ENCODE measurements at regions not wholly inside any gene's neighbourhood (a gene's known extent, or its start where the extent isn't known, plus 50 kb on each side); places are given as distances from the start of the nearest gene placed in this dataset.

DNA sequence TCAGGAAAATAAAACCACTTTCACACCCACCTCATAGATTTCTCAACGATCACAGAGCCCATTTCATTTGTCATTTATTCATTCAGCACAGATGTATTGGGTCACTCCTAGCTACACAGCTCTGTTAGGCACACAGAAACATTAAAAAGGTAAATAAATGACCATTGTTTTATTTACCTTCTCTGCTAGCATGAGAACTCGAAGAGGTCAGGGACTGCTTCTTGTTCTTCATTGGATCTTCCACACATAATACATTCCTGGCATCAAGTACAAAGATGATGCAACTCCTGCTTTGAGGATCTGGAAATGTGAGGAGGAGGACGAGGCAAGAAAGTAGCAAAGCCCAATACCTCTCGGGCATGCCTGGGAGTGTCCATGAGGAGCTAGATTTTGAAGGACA is 168.1 kb downstream of the RBM26 start:
- TF ChIP-seq CTCF (IDR thresholded peaks at IDR 0.05) (no peak), POLR2A (IDR thresholded peaks at IDR 0.05) (no peak), POLR2AphosphoS5 (IDR thresholded peaks at IDR 0.05) (no peak)
- Histone ChIP-seq H3K4me3 (no peak overlapping the region), H3K4me1 (replicated peaks) (no peaks in the 10 kb centered on the region), H3K27ac (no peak overlapping the region), H3K36me3 (no peaks in the 10 kb centered on the region), H3K9me3 (no peaks in the 10 kb centered on the region), H3K27me3 (replicated peaks; ENCODE audit: insufficient read depth) (no peaks in the 10 kb centered on the region)
- intact Hi-C loops (cut with DNase I) = no loop called here
- WGBS = 59% methylated on average over 4 of the region's 4 CpGs
- no peak for DNase-seq (ENCODE audit: low spot score)

GRCh38 chr13:79231887-79232286 is 174.2 kb downstream of the RBM26 start:
- 72% methylated on average over 2 of the region's 2 CpGs for WGBS
- Histone ChIP-seq H3K4me1 (replicated peaks) (no peaks in the 10 kb centered on the region), H3K9me3 (no peaks in the 10 kb centered on the region), H3K4me3 (no peak overlapping the region), H3K27me3 (replicated peaks; ENCODE audit: insufficient read depth) (no peaks in the 10 kb centered on the region), H3K36me3 (no peaks in the 10 kb centered on the region), H3K27ac (no peak overlapping the region)
- intact Hi-C loops (cut with DNase I) = no loop called here
- no peak for TF ChIP-seq CTCF (IDR thresholded peaks at IDR 0.05)
- TF ChIP-seq POLR2A (IDR thresholded peaks at IDR 0.05) = no peak
- no peak for TF ChIP-seq POLR2AphosphoS5 (IDR thresholded peaks at IDR 0.05)
- DNase-seq (ENCODE audit: low spot score) = no peak

DNA sequence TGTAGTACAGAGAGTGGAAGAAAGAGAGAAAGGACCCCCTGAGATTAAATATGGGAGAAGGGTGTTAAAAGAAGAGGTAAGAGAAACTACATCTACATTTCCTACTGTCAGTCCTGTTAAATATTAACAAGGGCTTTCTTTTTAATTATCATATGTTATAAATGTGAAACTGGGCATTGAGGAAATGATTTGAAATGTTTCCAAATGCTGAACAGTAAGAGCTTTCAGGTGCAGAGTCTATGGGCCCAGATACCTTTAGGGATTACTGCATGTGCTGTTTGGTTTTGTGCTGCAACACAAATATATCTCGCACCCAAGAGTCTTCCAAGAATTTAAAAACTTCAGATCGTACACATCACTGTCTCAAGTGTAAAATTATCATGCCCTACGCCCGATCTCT is 176.3 kb downstream of the RBM26 start:
- no peak for DNase-seq (ENCODE audit: low spot score)
- Histone ChIP-seq H3K27ac (no peak overlapping the region), H3K36me3 (no peaks in the 10 kb centered on the region), H3K4me1 (replicated peaks) (no peaks in the 10 kb centered on the region), H3K4me3 (no peak overlapping the region), H3K27me3 (replicated peaks; ENCODE audit: insufficient read depth) (no peaks in the 10 kb centered on the region), H3K9me3 (no peaks in the 10 kb centered on the region)
- TF ChIP-seq POLR2A (IDR thresholded peaks at IDR 0.05) = no peak
- no peak for TF ChIP-seq CTCF (IDR thresholded peaks at IDR 0.05)
- TF ChIP-seq POLR2AphosphoS5 (IDR thresholded peaks at IDR 0.05) = no peak
- intact Hi-C loops (cut with DNase I) = no loop called here
- WGBS = 59% methylated on average over 4 of the region's 4 CpGs

- intact Hi-C loops (cut with DNase I) = no loop called here
- no peak for DNase-seq (ENCODE audit: low spot score)
- Histone ChIP-seq H3K27ac (no peak overlapping the region), H3K4me1 (replicated peaks) (no peaks in the 10 kb centered on the region), H3K36me3 (no peaks in the 10 kb centered on the region), H3K9me3 (no peaks in the 10 kb centered on the region), H3K27me3 (replicated peaks; ENCODE audit: insufficient read depth) (no peaks in the 10 kb centered on the region), H3K4me3 (no peak overlapping the region)
- TF ChIP-seq CTCF (IDR thresholded peaks at IDR 0.05) = no peak
- TF ChIP-seq POLR2A (IDR thresholded peaks at IDR 0.05) = no peak
- no peak for TF ChIP-seq POLR2AphosphoS5 (IDR thresholded peaks at IDR 0.05)
- 77% methylated on average over 5 of the region's 5 CpGs for WGBS
Observed at GRCh38 chr13:79228972-79229371, 177.1 kb downstream of the RBM26 start.

- 31% methylated on average over 2 of the region's 2 CpGs for WGBS
- Histone ChIP-seq H3K4me1 (replicated peaks) (no peaks in the 10 kb centered on the region), H3K27me3 (replicated peaks; ENCODE audit: insufficient read depth) (no peaks in the 10 kb centered on the region), H3K9me3 (no peaks in the 10 kb centered on the region), H3K4me3 (no peak overlapping the region), H3K36me3 (no peaks in the 10 kb centered on the region), H3K27ac (no peak overlapping the region)
- intact Hi-C loops (cut with DNase I) = no loop called here
- no peak for DNase-seq (ENCODE audit: low spot score)
- TF ChIP-seq CTCF (IDR thresholded peaks at IDR 0.05) (no peak), POLR2A (IDR thresholded peaks at IDR 0.05) (no peak), POLR2AphosphoS5 (IDR thresholded peaks at IDR 0.05) (no peak)
Observed at GRCh38 chr13:79227418-79227817, 178.6 kb downstream of the RBM26 start.

Measured in prostate gland (tissue), 2 donors.